Panc1 (cell line): ENCODE measurements at regions not wholly inside any gene's neighbourhood (a gene's known extent, or its start where the extent isn't known, plus 50 kb on each side); places are given as distances from the start of the nearest gene placed in this dataset.

Experiments used
- POLR2AphosphoS5 ChIP-seq: IDR thresholded peaks from 2 replicates; pipeline ENCODE4 v1.6.1; 2012; ENCODE audit warnings: mild to moderate bottlenecking, low read depth, low read length, moderate library complexity
- SIN3A ChIP-seq: IDR thresholded peaks from 2 replicates; pipeline ENCODE4 v1.6.1; 2012; ENCODE audit warnings: low read depth, mild to moderate bottlenecking, low read length, moderate library complexity, borderline replicate concordance; ENCODE audit not compliant: insufficient read depth
- TCF7L2 ChIP-seq: IDR thresholded peaks from 2 replicates; pipeline ENCODE4 v1.6.1; 2011; ENCODE audit warnings: mild to moderate bottlenecking, low read depth, low read length, inconsistent platforms
- TF ChIP-seq, protein P1 (sequence below): fragments of 450-650 bp; IDR thresholded peaks from 2 replicates; pipeline ENCODE4 v1.5.1; 2017; ENCODE audit warnings: mild to moderate bottlenecking
- TF ChIP-seq, protein P2 (sequence below), 2 experiments: IDR thresholded peaks; 2 replicates each; pipeline ENCODE4 v1.6.1; 2011 to 2012; ENCODE audit warnings: low read depth in 2 of 2, control low read depth in 1 of 2, low read length in 1 of 2, mild to moderate bottlenecking in 1 of 2, moderate library complexity in 1 of 2; ENCODE audit not compliant: insufficient read depth in 1 of 2

DNA sequence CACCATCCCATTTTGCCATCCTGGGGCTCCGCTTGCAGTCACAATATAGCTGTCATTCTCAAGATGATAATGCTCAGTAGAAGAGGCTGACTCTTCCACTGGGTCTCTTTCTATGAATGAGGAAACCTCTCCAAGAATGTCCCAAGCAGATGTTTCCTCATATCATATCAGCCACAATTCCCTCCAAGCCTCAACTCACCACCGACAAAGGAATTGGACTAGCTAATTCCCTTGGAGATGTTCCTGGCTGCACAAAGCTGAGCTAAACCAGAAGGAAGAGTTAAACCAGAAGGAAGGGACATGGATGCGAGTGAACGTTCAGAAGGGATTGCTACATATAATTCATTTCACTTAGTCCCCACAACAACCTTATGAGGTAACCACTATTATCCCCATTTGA, 65.0 kb upstream of the NPAS2 start:
- TF ChIP-seq, protein P1, sequence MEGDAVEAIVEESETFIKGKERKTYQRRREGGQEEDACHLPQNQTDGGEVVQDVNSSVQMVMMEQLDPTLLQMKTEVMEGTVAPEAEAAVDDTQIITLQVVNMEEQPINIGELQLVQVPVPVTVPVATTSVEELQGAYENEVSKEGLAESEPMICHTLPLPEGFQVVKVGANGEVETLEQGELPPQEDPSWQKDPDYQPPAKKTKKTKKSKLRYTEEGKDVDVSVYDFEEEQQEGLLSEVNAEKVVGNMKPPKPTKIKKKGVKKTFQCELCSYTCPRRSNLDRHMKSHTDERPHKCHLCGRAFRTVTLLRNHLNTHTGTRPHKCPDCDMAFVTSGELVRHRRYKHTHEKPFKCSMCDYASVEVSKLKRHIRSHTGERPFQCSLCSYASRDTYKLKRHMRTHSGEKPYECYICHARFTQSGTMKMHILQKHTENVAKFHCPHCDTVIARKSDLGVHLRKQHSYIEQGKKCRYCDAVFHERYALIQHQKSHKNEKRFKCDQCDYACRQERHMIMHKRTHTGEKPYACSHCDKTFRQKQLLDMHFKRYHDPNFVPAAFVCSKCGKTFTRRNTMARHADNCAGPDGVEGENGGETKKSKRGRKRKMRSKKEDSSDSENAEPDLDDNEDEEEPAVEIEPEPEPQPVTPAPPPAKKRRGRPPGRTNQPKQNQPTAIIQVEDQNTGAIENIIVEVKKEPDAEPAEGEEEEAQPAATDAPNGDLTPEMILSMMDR, result no peak
- TF ChIP-seq, protein P2, sequence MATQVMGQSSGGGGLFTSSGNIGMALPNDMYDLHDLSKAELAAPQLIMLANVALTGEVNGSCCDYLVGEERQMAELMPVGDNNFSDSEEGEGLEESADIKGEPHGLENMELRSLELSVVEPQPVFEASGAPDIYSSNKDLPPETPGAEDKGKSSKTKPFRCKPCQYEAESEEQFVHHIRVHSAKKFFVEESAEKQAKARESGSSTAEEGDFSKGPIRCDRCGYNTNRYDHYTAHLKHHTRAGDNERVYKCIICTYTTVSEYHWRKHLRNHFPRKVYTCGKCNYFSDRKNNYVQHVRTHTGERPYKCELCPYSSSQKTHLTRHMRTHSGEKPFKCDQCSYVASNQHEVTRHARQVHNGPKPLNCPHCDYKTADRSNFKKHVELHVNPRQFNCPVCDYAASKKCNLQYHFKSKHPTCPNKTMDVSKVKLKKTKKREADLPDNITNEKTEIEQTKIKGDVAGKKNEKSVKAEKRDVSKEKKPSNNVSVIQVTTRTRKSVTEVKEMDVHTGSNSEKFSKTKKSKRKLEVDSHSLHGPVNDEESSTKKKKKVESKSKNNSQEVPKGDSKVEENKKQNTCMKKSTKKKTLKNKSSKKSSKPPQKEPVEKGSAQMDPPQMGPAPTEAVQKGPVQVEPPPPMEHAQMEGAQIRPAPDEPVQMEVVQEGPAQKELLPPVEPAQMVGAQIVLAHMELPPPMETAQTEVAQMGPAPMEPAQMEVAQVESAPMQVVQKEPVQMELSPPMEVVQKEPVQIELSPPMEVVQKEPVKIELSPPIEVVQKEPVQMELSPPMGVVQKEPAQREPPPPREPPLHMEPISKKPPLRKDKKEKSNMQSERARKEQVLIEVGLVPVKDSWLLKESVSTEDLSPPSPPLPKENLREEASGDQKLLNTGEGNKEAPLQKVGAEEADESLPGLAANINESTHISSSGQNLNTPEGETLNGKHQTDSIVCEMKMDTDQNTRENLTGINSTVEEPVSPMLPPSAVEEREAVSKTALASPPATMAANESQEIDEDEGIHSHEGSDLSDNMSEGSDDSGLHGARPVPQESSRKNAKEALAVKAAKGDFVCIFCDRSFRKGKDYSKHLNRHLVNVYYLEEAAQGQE (IDR thresholded peaks at IDR 0.05; ENCODE audit: insufficient read depth in 1 of 2, low read depth in 2 of 2, low read length in 1 of 2), result no peak
- no peak for TF ChIP-seq SIN3A
- TF ChIP-seq POLR2AphosphoS5, result no peak
- TF ChIP-seq TCF7L2, result no peak
